Activated T-cell treated with anti-CD3 and anti-CD28 coated beads for 1 hour (primary cell): ENCODE measurements at regions not wholly inside any gene's neighbourhood (a gene's known extent, or its start where the extent isn't known, plus 50 kb on each side); places are given as distances from the start of the nearest gene placed in this dataset.
"Not testable (repeated sequence)": the region's sequence is repeated elsewhere in the genome, so short reads cannot be mapped to it uniquely, and the experiment has no call there.

Experiments
- DNase-seq: peaks from one replicate; pipeline ENCODE4 v3.0.0-alpha.2; 2020; ENCODE audit warnings: low read depth

DNA sequence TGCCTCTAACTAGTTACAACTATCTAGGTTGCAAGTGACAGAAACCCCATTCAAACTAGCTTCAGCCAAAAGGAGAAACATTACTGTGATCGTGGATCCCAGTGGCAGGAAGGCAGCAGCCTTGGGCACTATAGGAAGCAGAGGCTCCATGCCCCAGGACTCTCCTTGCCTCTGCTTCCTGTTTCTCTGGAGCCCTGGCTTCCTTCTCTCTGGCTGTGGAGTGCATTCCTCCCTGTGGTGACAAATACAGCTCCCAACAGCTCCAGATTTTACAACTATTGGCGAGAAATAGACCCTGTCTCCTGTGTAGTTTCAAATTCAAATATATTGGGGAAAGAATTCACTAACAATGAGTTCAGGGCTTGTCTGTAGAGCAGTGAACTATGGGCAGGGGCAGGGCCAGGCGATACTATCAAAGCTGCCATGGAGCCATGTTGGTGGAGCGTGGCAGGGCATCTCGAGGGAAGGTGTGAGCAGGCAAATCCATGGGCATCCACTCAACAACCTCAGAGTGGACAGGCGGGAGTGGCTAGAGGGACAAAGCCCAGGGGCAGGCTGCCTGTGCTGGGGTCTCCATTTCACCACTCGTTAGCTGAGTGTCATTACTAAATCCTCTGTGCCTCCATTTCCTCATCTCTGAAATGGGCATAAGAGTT, 189.5 kb downstream of the ERCC6L2 start:
- DNase-seq = no peak

DNA sequence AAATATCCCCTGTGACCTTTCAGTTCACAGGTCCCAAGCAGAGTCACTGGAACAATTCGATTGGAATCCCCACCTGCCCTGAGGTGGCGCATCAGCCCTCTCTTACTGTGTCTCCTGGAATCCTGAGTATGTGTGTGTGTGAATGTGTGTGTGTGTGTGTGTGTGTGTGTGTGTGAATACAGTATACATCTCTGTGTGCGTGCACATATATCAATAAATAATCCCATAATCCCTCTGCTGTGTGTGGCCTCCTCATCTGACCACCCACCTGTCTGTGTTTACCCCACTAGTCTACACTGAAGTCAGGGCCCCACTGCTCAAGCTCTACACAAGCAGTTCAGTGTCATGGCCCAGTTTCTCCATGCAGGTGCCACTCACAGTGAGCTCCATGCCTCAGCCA, 187.4 kb downstream of the ERCC6L2 start:
- DNase-seq = no peak

DNA sequence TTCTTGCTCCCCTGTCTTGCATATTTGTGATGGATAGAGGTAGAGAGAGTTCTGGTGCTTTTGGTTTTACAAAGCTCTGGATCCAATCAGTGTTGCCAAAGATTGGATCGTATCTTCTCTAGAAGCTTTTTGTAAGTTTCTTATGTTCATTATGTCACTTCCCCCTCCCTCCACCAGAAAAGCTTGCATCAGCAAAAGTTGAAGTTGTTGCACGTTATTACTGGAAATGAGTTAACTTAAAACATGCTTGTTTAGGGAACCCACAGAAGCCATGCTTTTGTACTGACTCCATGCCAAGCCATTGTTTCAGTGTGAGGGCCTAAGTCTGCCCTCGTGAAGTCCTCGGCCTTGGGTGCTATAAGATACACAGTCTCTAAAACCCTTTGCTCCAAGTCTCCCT, 186.5 kb downstream of the ERCC6L2 start:
- no peak for DNase-seq

DNA sequence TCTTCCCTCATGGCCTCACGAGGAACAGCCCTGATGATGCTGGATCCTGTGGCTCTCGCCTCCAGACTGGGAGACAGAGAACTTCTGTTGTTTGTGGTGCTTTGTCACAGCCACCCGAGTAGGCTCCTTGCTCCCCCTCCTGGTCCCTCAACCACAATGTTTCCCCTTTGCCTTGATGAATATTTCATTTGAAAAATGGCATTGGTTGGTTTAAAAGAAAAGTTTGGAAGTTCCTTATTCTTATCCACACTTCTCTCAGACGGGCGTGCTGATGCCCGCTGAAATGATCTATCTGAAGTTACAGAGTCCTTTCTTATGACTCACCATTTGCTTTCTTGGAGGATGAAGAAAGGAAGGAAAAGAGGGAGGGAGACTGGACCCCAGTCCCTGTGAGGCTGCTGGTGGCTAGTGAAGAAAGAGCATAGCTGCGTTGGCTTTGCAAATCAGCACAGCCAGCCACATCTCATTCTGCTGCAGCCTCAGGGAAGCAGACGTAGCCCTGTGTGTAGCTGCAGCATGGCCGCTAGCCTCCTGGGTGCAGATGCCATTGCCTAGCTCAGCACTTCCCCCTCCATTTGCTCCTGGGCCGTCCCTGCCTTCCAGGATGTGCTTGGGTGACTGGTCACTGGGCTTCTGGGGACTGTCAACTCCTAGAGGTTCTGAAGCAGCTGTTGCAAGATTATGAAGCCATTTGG, 185.9 kb downstream of the ERCC6L2 start:
- peak; percentile 23 for DNase-seq

DNA sequence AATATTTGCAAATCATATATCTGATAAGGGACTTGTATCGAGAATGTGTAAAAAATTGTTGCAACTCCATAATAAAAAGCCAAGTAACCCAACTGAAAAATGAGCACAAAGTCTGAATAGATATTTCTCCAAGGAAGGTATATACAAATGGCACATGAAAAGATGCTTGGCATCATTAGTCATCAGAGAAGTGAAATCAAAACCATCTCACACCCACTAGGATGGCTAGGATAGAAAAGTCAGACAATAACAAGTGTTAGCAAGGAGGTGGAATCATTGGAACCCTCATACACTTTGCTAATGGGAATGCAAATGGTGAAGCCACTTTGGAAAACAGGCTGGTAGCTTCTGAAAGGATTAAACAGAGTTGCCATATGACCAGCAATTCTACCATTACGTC, 182.7 kb downstream of the ERCC6L2 start:
- DNase-seq = no peak

DNA sequence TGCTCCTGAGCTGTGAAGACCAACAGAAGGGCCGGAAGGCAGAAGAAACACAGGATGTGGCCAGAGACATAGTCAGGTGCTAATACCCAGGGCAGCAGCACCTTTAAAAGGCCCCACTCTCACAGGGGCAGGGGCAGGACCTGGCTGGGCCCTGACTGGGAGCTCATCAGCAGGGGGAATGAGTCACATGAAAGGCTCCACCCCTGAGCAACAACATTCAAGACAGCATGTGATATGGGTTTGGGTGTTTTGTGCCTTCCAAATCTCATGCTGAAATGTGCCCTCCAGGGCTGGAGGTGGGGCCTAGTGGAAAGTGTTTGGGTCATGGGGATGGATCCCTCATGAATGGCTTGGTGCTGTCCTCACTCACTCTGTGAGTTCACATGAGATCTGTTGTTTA, 181.7 kb downstream of the ERCC6L2 start:
- DNase-seq = no peak

DNA sequence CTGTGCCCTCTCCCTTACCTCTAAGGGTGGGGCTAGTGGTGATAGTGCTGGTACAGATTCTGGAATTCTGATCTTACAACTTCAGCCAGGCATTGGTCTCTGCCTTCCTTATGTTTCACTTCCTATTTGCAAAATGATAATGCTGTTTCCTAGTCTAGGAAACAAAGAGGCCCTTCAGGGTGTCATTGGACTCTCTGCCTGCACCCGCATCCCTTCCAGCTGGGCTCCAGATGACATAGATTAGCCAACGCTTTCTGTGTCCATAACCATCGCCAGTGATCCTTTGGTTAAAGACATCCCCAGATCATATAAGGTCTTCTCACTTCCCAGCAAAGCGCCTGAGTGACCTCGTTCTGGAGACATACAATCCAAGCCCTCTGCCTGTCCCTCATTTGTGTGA, 180.7 kb downstream of the ERCC6L2 start:
- DNase-seq = no peak

DNA sequence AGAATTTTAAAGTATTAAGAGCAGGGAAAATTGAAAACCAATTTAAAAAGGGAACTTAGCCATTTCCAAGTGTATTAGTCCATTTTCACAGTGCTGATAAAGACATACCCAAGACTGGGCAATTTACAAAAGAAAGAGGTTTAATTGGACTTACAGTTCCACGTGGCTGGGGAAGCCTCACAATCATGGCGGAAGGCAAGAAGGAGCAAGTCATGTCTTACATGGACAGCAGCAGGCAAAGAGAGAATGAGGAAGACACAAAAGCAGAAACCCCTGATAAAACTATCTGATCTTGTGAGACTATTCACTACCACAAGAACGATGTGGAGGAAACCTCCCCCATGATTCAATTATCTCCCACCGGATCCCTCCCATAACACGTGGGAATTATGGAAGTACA, 178.8 kb downstream of the ERCC6L2 start:
- DNase-seq = not testable (repeated sequence)

DNA sequence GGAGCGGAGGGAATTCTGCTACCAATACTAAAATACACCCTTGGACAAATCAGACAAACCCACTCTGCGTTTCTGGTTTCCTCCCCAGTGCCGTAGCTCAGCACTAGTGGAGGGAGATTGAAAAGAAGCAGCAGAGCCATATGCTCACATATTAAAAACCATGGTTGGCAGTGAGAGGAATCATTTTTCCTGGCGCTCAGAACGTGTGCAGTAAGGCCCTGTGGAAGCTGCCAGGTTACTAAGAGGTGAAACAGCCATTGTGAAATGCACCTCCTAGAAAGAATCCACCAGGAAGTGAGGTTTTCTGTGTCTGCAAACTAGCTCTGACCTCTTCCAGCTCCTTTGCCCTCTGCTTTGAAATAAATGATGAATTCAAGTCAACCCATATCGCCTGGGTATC, 177.2 kb downstream of the ERCC6L2 start:
- DNase-seq = no peak

DNA sequence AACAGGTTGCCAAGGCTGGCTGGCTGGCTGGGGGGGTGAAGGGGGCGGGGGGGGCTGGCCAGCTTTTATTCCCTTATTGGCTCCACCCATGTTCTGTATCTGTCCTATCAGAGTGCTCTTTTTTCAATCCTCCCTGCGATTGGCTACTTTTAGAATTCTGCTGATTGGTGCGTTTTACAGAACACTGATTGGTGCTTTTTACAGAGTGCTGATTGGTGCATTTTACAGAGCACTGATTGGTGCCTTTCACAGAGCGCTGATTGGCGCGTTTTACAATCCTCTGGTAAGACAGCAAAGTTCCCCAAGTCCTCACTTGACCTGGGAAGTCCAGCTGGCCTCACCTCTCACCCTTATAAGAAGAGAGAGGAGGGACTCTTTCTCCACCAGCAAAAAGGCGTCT, 175.9 kb downstream of the ERCC6L2 start:
- no peak for DNase-seq

DNA sequence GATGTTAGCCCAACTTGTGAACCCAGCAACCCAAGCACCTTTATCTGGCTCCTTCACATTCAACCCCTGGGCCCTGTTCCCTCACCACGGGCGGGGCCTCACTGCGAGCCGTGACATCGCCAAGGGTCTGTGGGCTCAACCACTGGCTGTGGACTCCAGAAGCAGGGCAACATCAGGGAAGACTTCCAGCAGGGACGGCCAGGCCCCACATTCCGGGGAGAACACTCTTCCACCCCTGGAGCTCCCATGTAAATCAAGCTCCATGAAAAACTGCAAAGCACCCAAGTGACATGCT, 175.3 kb downstream of the ERCC6L2 start:
- DNase-seq = no peak

DNA sequence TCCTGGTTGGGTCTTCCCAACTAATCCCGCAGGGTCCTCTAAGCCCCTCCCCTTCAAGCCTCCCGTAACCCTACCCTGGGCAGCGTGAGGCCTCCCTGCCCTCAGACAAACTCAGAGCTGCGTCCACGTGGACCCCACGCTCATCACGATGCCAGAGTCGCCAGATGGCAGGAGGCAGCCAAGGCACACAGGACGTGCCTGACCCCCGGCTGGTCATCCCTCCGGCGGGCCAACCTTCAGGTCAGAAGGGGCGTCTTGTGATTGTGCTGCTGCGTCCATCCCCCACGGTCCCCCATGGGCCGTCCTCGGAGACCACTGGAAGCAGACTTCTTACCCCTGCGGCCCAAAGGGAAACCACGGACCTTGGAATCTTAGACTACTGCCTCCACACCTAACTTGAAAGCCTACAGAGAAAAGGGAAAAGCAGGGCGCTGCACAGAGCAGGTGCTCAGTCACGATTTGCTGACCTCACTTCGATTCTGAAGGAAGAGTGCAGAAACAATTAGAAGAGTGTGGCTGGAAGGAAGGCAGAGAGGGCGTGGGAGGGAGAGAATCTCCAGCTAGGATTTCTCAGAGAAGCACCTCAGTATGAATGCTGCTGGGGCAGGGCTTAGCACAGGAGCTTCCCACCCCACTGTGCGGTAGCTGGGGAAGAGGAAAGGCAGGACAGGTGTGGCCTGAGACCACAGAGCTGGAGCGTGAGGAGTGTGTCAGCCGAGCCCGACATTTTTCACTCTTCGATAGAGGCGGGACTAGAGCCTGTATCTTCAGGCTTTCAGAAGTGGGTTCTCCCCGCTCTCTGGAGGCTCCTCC, 174.8 kb downstream of the ERCC6L2 start:
- DNase-seq = no peak

DNA sequence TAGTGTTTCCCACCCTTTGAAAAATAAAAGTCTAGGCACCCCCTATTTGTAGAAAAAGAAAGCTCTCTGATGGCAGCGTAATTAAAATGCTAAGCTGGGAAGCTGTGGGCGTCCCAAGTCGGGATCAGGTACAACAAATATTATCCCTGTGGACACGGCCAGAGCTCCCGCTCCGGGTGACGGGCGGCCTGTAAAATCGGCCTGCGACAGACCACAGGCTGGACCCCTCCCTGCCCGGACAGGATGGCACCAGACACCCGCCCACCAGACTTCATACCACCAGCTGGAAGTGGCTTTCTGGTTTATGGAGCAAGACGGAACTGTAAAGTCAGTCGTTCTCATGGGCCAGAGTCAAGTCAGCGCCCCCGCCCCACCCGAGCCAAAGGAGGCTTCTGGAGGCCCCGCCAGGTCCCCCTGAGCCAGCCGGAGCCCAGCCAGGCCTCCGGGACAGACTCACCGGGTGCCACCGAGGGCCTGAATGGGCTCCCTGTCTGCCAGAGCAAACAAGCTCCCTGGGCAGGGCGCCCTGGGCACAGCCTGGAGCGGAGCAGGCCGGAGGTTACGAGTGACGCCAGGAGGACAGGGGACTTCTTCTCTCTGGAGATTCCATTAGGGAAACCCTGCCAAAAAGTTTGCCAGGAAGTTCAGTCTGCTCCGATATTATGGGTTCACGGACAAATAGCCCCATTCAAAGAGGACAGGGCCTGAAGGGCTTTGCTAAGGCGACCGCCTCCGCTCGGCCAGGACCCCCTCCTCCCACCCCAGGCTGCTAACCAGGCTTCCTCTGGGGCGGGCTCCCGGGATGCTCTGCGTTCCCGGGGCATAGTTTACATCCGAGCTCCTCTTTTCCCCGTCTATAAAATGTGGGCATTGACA, 173.7 kb downstream of the ERCC6L2 start:
- no peak for DNase-seq

DNA sequence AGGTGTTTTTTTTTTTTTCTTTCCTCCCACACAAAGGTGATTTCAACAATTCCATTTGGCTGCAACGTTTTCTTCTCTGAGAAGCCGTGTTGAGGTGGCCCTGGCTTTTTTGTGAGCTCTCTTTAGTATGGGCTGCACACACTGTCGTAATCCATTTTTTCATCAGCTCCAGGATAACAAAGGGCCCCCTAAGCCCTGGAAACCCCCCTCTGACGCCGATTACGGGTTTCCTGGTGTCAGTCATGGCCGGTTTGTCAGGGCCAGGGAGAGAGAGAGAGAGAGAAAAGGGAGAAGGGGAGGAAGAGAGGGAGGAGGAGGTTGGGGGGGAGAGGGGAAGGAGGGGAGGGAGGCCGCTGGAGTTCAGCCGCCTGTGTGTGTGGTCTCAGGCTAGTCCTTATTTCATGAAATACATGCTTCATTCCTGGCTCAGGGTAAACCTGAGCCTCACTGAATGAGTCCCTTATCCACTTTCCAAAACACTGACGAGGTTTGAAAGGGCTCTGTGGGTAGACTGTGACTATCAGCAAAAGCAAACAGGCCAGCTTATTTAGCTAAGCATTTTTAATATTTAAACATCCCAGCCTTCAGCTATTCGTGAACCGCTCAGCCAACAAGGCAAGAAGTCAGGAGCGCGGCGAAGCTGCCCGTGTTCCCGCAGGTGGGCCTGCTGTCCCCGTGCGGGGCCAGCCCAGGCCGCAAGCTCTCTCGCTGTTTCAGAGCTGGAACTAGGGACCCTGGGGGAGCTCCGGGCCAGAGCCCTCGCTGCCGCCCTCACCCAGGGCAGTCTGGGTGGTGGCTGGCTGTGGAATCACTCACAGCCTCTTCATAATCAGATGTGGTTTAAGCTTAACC, 172.8 kb downstream of the ERCC6L2 start:
- DNase-seq = no peak

DNA sequence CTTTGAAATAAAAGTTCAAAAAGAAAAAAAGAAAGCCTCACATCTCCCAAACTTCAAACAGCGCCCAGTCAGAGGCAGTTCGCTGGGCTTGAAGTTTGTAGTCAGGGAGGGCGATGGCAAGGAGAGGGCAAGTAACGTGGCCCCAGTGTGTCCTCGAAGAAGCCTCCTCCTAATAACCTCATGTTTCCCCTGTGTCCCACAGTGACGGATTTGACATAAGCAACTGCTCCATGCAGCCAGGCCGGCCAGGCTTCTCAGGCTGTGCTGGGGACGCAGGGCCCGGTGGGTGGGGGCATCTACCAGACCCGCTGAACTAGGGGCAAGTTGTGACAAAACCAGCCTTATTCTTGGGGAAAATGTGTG, 172.2 kb downstream of the ERCC6L2 start:
- DNase-seq = no peak

DNA sequence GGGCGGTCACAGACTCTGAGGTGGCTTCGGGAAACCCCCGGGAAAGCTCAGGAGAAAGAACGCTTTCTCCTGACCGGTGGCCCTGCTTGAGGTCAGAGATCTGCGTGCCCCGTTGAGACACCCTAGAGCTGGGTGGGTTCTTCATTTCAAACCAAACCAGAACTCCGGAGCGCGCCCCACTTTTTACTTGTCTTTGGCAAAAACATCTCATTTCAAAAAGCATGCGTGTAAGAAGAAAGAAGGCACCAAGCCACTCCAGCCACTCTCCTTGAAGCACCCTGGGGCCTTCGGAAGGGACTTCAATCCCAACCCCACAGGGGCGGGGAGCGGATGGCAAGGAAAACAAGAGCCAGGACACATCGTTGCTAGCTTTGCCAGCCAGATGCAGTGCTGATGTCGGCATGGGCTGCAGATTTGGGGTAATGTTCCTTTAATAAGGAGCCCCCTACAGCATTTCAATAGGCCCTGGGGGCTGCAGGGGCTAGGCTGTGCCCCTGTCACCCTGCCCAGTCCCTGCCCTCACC, 171.7 kb downstream of the ERCC6L2 start:
- DNase-seq = no peak

DNA sequence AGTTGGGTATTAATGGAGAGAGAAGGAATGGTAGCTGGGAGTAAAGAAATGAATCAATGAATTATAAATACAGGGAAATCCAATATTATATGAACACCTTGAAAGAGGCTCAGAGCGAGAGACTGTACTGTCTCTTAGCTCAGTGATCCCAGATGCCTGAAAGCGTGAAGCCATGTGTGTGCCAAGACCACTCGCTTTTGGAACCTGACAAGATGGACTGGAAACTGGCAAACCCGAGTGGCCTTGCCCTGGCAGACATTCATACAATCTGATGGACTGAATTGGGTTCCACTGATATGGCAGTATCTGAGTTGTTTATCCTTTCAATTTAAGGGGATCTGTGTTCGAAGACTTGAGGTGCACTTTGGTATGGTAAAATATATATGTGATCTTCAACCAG, 170.3 kb downstream of the ERCC6L2 start:
- DNase-seq = no peak

DNA sequence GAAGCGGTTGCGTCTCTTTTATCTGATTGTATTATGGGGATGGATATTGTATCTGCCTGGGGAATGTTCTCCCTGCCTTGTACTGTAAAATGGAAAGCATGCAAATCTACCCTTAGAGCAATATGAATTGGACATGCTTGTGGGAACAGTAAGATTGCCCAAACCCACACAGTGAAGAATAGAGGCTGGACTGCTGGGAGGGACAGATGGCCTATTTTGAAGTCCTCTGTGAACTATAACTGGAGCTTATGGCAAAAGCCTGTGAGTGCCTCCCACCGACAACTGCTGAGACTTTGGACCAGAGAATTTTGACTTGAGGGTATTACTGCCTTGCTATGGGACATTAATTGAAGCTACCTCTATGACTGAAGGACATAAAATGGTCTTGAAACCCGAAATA, 168.9 kb downstream of the ERCC6L2 start:
- DNase-seq = no peak

DNA sequence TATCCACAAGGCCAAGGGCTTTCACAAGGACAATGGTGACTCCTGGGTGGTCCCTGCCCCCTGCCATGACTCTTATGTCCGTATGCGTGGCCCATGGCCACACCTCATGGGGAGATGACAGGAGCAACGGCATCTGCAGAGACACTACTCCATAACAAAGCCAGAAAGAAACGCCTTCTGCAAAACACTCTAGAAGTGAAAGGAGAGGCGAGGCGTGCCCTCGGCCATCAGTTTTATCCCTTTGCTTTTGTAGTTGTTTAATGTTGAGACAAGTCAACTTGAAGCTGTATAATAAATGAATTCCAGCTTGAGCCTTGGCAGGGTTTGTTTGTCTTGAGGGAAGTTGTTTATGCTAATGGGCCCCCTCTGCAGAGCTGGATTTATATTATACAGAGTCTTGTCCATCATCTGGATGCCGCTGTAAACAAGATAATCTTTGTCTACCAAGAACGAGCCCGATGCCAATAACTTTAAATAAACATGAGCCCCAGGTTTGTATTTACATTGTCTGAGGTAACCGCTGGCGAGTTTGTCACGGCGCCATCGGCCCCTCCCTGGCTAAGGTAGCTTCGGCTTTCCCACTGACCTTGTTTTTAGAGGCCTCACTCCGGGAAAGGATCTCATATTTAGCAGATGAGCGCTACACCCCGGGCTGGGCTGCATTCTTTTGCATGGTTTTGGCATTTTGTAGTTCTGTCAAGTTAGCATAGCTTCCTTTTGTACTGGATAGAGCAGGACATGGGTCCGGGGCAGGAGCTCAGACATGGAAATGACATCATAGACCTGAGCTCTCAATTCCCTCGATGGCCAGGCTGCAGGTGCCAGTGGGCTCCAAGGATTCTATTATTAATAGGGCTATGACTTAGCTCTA, 165.3 kb downstream of the ERCC6L2 start:
- no peak for DNase-seq

DNA sequence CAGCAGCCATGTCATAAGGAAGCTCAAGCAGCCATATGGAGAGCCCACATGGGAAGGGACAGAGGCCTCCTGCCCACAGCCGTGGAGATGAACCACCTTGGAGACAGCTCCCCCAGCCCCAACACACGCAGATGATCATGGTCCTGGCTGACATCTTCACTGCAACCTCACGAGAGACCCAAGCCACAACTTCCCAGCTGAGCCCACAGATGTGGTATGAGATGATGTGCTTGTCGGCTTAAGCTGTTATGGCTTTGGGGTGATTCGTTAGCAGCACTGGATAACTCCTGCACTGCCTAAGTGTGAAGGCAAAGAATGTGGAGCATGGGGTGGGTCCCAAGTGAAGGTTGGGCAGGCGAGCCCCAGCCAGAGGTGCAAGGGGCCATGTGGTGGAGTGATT, 163.4 kb downstream of the ERCC6L2 start:
- DNase-seq = no peak
